Smooth muscle cell (in vitro differentiated cells): ENCODE measurements at regions not wholly inside any gene's neighbourhood (a gene's known extent, or its start where the extent isn't known, plus 50 kb on each side); places are given as distances from the start of the nearest gene placed in this dataset.

Experiments used
- DNase-seq: peaks from one replicate; lab custom pipeline; 2025; ENCODE audit not compliant: unreplicated experiment; lab: John Stamatoyannopoulos, UW
- H2AFZ ChIP-seq: fragments of 200-600 bp; sonication (generic); 2 replicates; pipeline ENCODE4 v1.6.0; 2016; ENCODE audit warnings: antibody characterized with exemption, low read depth, mild to moderate bottlenecking
- H3F3A ChIP-seq: fragments of 200-600 bp; sonication (generic); 2 replicates; pipeline ENCODE4 v1.6.0; 2017; ENCODE audit warnings: antibody characterized with exemption, low read depth
- H3K27ac ChIP-seq: fragments of 200-600 bp; sonication (generic); 2 replicates; pipeline ENCODE4 v1.5.1; 2016; ENCODE audit warnings: low read depth, mild to moderate bottlenecking
- H3K27me3 ChIP-seq: fragments of 200-600 bp; sonication (generic); 2 replicates; pipeline ENCODE4 v1.6.1; 2016; ENCODE audit warnings: low read depth, mild to moderate bottlenecking
- H3K36me3 ChIP-seq: fragments of 200-600 bp; sonication (generic); 2 replicates; pipeline ENCODE4 v1.5.1; 2016; ENCODE audit warnings: low read depth
- H3K4me1 ChIP-seq: fragments of 200-600 bp; sonication (generic); 2 replicates; pipeline ENCODE4 v1.5.1; 2016; ENCODE audit warnings: low read depth
- H3K4me2 ChIP-seq: fragments of 200-600 bp; sonication (generic); 2 replicates; pipeline ENCODE4 v1.6.0; 2016; ENCODE audit warnings: mild to moderate bottlenecking
- H3K4me3 ChIP-seq: fragments of 200-600 bp; sonication (generic); 2 replicates; pipeline ENCODE4 v1.5.1; 2016; ENCODE audit warnings: mild to moderate bottlenecking
- H3K79me2 ChIP-seq: fragments of 200-600 bp; sonication (generic); 2 replicates; pipeline ENCODE4 v1.6.0; 2016; ENCODE audit warnings: low read depth, mild to moderate bottlenecking
- H3K9ac ChIP-seq: fragments of 200-600 bp; sonication (generic); 2 replicates; pipeline ENCODE4 v1.6.0; 2016; ENCODE audit warnings: low read depth
- H3K9me3 ChIP-seq: fragments of 200-600 bp; sonication (generic); replicated peaks from 2 replicates; pipeline ENCODE4 v1.5.1; 2016; ENCODE audit warnings: low read depth
- H4K20me1 ChIP-seq: fragments of 200-600 bp; sonication (generic); 2 replicates; pipeline ENCODE4 v1.6.0; 2016; ENCODE audit warnings: low read depth
- WGBS: methylation state at CpG from one replicate; pipeline ENCODE4 v1.1.7; 2016; ENCODE audit warnings: low lambda C conversion rate; 5-methylcytosine and 5-hydroxymethylcytosine counted together
- TF ChIP-seq, protein P1 (sequence below): fragments of 200-600 bp; sonication (generic); IDR thresholded peaks from 2 replicates; pipeline ENCODE4 v1.5.1; 2017; ENCODE audit warnings: borderline replicate concordance, mild to moderate bottlenecking, antibody characterized with exemption; ENCODE audit not compliant: insufficient read depth, poor library complexity, severe bottlenecking

DNA sequence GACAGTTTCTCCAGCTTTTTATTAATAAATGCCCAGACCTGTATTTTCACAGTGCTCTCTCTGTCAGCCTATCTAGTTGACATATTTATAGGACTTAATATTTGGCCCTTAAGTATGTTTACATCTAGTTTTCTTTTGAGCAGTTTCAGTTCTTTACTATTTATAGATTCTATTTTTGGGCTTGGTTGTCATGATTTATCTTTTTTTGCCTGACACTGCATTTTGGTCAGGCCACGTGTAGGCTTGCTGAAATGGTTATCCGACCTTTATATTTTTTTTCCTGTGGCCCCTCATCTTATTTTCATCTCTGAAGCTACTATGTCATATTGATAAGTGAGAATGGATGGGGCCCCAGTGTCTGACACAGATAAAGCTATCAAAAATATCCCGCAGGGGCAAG, 515.4 kb upstream of the FZD8 start:
- H3K36me3 ChIP-seq = no peaks in the 10 kb centered on the region
- no peaks in the 10 kb centered on the region for H3K27me3 ChIP-seq
- H3K4me1 ChIP-seq = no peaks in the 10 kb centered on the region
- no peaks in the 10 kb centered on the region for H3F3A ChIP-seq
- H3K9ac ChIP-seq = no peak overlapping the region
- TF ChIP-seq, protein P1, sequence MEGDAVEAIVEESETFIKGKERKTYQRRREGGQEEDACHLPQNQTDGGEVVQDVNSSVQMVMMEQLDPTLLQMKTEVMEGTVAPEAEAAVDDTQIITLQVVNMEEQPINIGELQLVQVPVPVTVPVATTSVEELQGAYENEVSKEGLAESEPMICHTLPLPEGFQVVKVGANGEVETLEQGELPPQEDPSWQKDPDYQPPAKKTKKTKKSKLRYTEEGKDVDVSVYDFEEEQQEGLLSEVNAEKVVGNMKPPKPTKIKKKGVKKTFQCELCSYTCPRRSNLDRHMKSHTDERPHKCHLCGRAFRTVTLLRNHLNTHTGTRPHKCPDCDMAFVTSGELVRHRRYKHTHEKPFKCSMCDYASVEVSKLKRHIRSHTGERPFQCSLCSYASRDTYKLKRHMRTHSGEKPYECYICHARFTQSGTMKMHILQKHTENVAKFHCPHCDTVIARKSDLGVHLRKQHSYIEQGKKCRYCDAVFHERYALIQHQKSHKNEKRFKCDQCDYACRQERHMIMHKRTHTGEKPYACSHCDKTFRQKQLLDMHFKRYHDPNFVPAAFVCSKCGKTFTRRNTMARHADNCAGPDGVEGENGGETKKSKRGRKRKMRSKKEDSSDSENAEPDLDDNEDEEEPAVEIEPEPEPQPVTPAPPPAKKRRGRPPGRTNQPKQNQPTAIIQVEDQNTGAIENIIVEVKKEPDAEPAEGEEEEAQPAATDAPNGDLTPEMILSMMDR = no peak
- H3K79me2 ChIP-seq = no peaks in the 10 kb centered on the region
- no peaks in the 10 kb centered on the region for H3K9me3 ChIP-seq
- no peak overlapping the region for H3K4me2 ChIP-seq
- H3K27ac ChIP-seq = no peak overlapping the region
- H3K4me3 ChIP-seq = no peak overlapping the region
- 87% methylated on average over 3 of the region's 3 CpGs for WGBS
- no peak for DNase-seq
- H2AFZ ChIP-seq = no peak overlapping the region
- no peaks in the 10 kb centered on the region for H4K20me1 ChIP-seq

DNA sequence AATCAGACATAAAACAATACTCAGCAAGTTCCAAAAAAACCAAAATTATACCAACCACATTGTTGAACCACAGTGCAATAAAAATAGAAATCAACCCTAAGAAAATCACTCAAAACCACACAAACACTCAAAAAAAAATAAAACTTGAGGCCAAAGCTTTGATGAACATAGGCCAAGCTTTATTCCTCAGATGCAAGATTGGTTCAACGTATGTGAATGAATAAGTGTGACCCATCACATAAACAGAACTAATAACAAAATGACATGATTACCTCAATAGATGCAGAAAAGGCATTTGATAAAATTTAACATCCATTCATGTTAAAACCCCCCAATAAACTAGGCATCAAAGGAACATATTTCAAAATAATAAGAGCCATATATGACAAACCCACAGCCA, 506.1 kb upstream of the FZD8 start:
- no peaks in the 10 kb centered on the region for H3K27me3 ChIP-seq
- no peak overlapping the region for H3K9ac ChIP-seq
- no peaks in the 10 kb centered on the region for H3K36me3 ChIP-seq
- H3K9me3 ChIP-seq = no peaks in the 10 kb centered on the region
- H3K79me2 ChIP-seq = no peaks in the 10 kb centered on the region
- no peak for DNase-seq
- no peaks in the 10 kb centered on the region for H3F3A ChIP-seq
- TF ChIP-seq, protein P1 = no peak
- no peak overlapping the region for H3K4me3 ChIP-seq
- H2AFZ ChIP-seq = no peak overlapping the region
- H3K27ac ChIP-seq = no peak overlapping the region
- no peaks in the 10 kb centered on the region for H3K4me1 ChIP-seq
- no peaks in the 10 kb centered on the region for H4K20me1 ChIP-seq
- no peak overlapping the region for H3K4me2 ChIP-seq
- 92% methylated on average over 1 of the region's 1 CpG for WGBS

DNA sequence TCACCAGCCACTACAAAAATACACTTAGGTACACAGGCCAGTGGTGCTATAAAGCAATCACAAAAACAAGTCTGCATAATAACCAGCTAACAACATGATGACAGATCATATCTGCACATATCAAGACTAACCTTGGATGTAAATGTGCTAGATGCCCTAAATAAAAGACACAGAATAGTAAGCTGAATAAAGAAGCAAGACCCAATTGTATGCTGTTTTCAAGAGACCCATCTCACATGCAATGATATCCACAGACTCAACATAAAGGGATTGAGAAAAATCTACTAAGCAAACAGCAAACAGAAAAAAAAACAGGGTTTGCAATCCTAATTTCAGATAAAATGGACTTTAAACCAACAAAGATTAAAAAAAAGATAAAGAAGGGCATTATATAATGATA, 505.4 kb upstream of the FZD8 start:
- no peak overlapping the region for H2AFZ ChIP-seq
- no peak for DNase-seq
- no peaks in the 10 kb centered on the region for H3K27me3 ChIP-seq
- H3K4me2 ChIP-seq = no peak overlapping the region
- no peaks in the 10 kb centered on the region for H3K4me1 ChIP-seq
- no peaks in the 10 kb centered on the region for H3K9me3 ChIP-seq
- H3F3A ChIP-seq = no peaks in the 10 kb centered on the region
- H3K36me3 ChIP-seq = no peaks in the 10 kb centered on the region
- H3K4me3 ChIP-seq = no peak overlapping the region
- no peak overlapping the region for H3K9ac ChIP-seq
- TF ChIP-seq, protein P1 = no peak
- H3K79me2 ChIP-seq = no peaks in the 10 kb centered on the region
- H3K27ac ChIP-seq = no peak overlapping the region
- no peaks in the 10 kb centered on the region for H4K20me1 ChIP-seq

DNA sequence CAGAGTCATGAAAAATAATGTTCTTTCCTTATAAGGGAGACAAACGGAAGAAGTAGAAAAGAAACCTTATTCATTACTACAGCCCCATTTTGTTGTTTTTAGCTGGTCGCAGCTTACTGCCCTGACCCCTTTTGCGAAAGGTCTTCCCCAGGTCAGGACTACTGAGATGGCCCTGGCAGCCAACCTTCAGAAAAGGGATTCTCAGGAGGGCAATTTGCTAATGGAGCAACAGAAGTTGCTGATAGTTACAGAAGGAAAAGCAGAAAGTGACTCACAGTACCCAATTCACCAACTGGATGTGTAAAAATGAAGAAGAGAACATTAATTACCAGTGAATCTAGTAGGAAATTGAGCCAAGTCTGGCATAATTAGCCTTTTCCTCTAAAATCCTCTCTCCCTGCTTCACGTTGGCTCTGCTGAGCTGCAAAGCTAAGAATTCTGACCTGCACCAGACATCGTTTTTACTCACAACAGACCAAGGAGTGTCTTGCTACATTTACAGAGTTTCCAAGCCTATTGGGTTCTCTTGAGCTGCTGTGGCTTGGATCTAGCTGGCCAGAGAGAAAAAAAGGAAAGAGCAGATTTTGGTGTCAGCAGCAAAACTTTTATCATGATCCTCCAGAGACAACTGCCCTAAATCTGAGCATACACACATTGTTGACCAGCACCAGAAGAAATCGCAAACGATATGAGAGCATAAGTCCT, 499.9 kb upstream of the FZD8 start:
- TF ChIP-seq, protein P1 = no peak
- H2AFZ ChIP-seq = peak overlapping the region; percentile 40

More for the DNA sequence above, 499.9 kb upstream of the FZD8 start:
- DNase-seq = no peak
- Histone ChIP-seq H3K27me3 (no peaks in the 10 kb centered on the region), H3K4me2 (no peak overlapping the region), H3K4me1 (no peaks in the 10 kb centered on the region), H3K79me2 (no peaks in the 10 kb centered on the region), H3K36me3 (no peaks in the 10 kb centered on the region), H3K9me3 (no peaks in the 10 kb centered on the region), H3K9ac (no peak overlapping the region), H4K20me1 (no peaks in the 10 kb centered on the region), H3K27ac (no peak overlapping the region), H3K4me3 (no peak overlapping the region), H3F3A (no peaks in the 10 kb centered on the region)
- 74% methylated on average over 7 of the region's 7 CpGs for WGBS
